NCI-H1930 (cell line): ENCODE measurements at regions not wholly inside any gene's neighbourhood (a gene's known extent, or its start where the extent isn't known, plus 50 kb on each side); places are given as distances from the start of the nearest gene placed in this dataset.

ENCODE experiments used
- DNase-seq, 2 experiments: peaks; one replicate each; lab custom pipeline; 2025; lab: John Stamatoyannopoulos, UW

GRCh38 chr18:39751921-39752320 is 2186.3 kb upstream of the CELF4 start:
- DNase-seq = no peak

GRCh38 chr18:39751161-39751560 is 2185.6 kb upstream of the CELF4 start:
- DNase-seq = no peak

- DNase-seq = no peak
Observed at GRCh38 chr18:39749154-39749553, 2183.6 kb upstream of the CELF4 start.

GRCh38 chr18:39748727-39749126 is 2183.1 kb upstream of the CELF4 start:
- no peak for DNase-seq

- no peak for DNase-seq
Observed at GRCh38 chr18:39746201-39746600, 2180.6 kb upstream of the CELF4 start.

- DNase-seq = no peak
Observed at GRCh38 chr18:39743463-39743862, 2177.9 kb upstream of the CELF4 start.

- peak; percentile 34 to 60 for DNase-seq
Observed at GRCh38 chr18:39741755-39742466, 2176.3 kb upstream of the CELF4 start.

GRCh38 chr18:39737869-39738268 is 2172.3 kb upstream of the CELF4 start:
- DNase-seq = no peak

- DNase-seq = no peak
Observed at GRCh38 chr18:39732918-39733317, 2167.3 kb upstream of the CELF4 start.

GRCh38 chr18:39730606-39731005 is 2165.0 kb upstream of the CELF4 start:
- no peak for DNase-seq

GRCh38 chr18:39724652-39725051 is 2159.1 kb upstream of the CELF4 start:
- DNase-seq = no peak

GRCh38 chr18:39721712-39722111 is 2156.1 kb upstream of the CELF4 start:
- no peak for DNase-seq

- no peak for DNase-seq
Observed at GRCh38 chr18:39713961-39714360, 2148.4 kb upstream of the CELF4 start.

GRCh38 chr18:39711701-39712100 is 2146.1 kb upstream of the CELF4 start:
- no peak for DNase-seq

GRCh38 chr18:39705362-39705761 is 2139.8 kb upstream of the CELF4 start:
- no peak for DNase-seq

- DNase-seq = no peak
Observed at GRCh38 chr18:39702888-39703287, 2137.3 kb upstream of the CELF4 start.

- no peak for DNase-seq
Observed at GRCh38 chr18:39701839-39702238, 2136.2 kb upstream of the CELF4 start.

- DNase-seq = no peak
Observed at GRCh38 chr18:39701055-39701783, 2135.6 kb upstream of the CELF4 start.

GRCh38 chr18:39699340-39699964 is 2133.9 kb upstream of the CELF4 start:
- DNase-seq = no peak

- no peak for DNase-seq
Observed at GRCh38 chr18:39698436-39698835, 2132.8 kb upstream of the CELF4 start.

- DNase-seq = no peak
Observed at GRCh38 chr18:39693359-39693758, 2127.8 kb upstream of the CELF4 start.

- no peak for DNase-seq
Observed at GRCh38 chr18:39692367-39693015, 2126.9 kb upstream of the CELF4 start.
